Left colon (tissue), 2 donors: ENCODE measurements at regions not wholly inside any gene's neighbourhood (a gene's known extent, or its start where the extent isn't known, plus 50 kb on each side); places are given as distances from the start of the nearest gene placed in this dataset.

Source experiments
- ATAC-seq: fragments of 200-7000 bp; cut with Tn5 transposase; one replicate; pipeline ENCODE4 v1.9.1; 2020; ENCODE audit warnings: mild to moderate bottlenecking, moderate library complexity
- DNase-seq, 2 donors: peaks; one replicate each; pipeline ENCODE4 v3.0.0-alpha.2; 2020
- intact Hi-C, 2 donors: fragments of 100-400 bp; cut with DNase I in 1 of 2; cut with micrococcal nuclease in 1 of 2; formaldehyde crosslinking; loops; one replicate each; pipeline versions ENCODE4 v1.11.2 to v1.14.0; 2022; cut with DNase I, micrococcal nuclease
- donor health status: DM: no; HTN: no; CAD: no.
- donor health status: DM: yes; HTN: yes; CAD: no.

GRCh38 chr20:48425321-48425720 lies 402.5 kb downstream of the PREX1 start:
- ATAC-seq, result no peak
- DNase-seq, result no peak
- intact Hi-C loops, result no loop called here

- intact Hi-C loops, result no loop called here
- no peak for DNase-seq
- no peak for ATAC-seq
Observed at GRCh38 chr20:48422242-48422960, 405.4 kb downstream of the PREX1 start.

GRCh38 chr20:48421547-48421946 lies 406.3 kb downstream of the PREX1 start:
- DNase-seq (no peak), ATAC-seq (no peak)
- intact Hi-C loops, result no loop called here

- DNase-seq (no peak), ATAC-seq (no peak)
- intact Hi-C loops, result no loop called here
Observed at GRCh38 chr20:48420176-48420575, 407.6 kb downstream of the PREX1 start.

- ATAC-seq (no peak), DNase-seq (no peak)
- intact Hi-C loops, result no loop called here
Observed at GRCh38 chr20:48419173-48419572, 408.6 kb downstream of the PREX1 start.

- DNase-seq (no peak), ATAC-seq (no peak)
- intact Hi-C loops, result no loop called here
Observed at GRCh38 chr20:48416002-48416401, 411.8 kb downstream of the PREX1 start.

GRCh38 chr20:48414786-48415185 lies 413.0 kb downstream of the PREX1 start:
- intact Hi-C loops, result no loop called here
- no peak for ATAC-seq
- DNase-seq, result no peak

GRCh38 chr20:48411919-48412522 lies 415.8 kb downstream of the PREX1 start:
- ATAC-seq (no peak), DNase-seq (no peak)
- intact Hi-C loops, result no loop called here

- intact Hi-C loops, result no loop called here
- no peak for DNase-seq
- ATAC-seq, result no peak
Observed at GRCh38 chr20:48411245-48411644, 416.6 kb downstream of the PREX1 start.

- ATAC-seq (no peak), DNase-seq (no peak)
- intact Hi-C loops, result no loop called here
Observed at GRCh38 chr20:48409055-48409615, 418.7 kb downstream of the PREX1 start.

- no peak for ATAC-seq
- no peak for DNase-seq
- intact Hi-C loops, result no loop called here
Observed at GRCh38 chr20:48407710-48408109, 420.1 kb downstream of the PREX1 start.

- DNase-seq (no peak), ATAC-seq (no peak)
- intact Hi-C loops, result no loop called here
Observed at GRCh38 chr20:48406912-48407340, 420.9 kb downstream of the PREX1 start.

GRCh38 chr20:48406498-48406897 lies 421.3 kb downstream of the PREX1 start:
- intact Hi-C loops, result no loop called here
- DNase-seq (no peak), ATAC-seq (no peak)

- intact Hi-C loops, result no loop called here
- ATAC-seq, result no peak
Observed at GRCh38 chr20:48405909-48406308, 421.9 kb downstream of the PREX1 start.

GRCh38 chr20:48404598-48404997 lies 423.2 kb downstream of the PREX1 start:
- intact Hi-C loops, result no loop called here
- DNase-seq (no peak), ATAC-seq (no peak)

More at GRCh38 chr20:48405909-48406308, 421.9 kb downstream of the PREX1 start:
- no peak for DNase-seq

GRCh38 chr20:48403167-48403761 lies 424.5 kb downstream of the PREX1 start:
- intact Hi-C loops, result no loop called here
- DNase-seq, result no peak
- ATAC-seq, result no peak

- ATAC-seq, result no peak
- DNase-seq, result no peak
Observed at GRCh38 chr20:48401359-48401758, 426.4 kb downstream of the PREX1 start.

GRCh38 chr20:48400009-48400408 lies 427.8 kb downstream of the PREX1 start:
- ATAC-seq (no peak), DNase-seq (no peak)
- intact Hi-C loops, result no loop called here

More at GRCh38 chr20:48401359-48401758, 426.4 kb downstream of the PREX1 start:
- intact Hi-C loops, result no loop called here

GRCh38 chr20:48398506-48399449 lies 429.0 kb downstream of the PREX1 start:
- no peak for DNase-seq
- no peak for ATAC-seq
- intact Hi-C loops, result no loop called here
